ENCODE measurements at regions not wholly inside any gene's neighbourhood (a gene's known extent, or its start where the extent isn't known, plus 50 kb on each side); places are given as distances from the start of the nearest gene placed in this dataset.

GRCh38 chr11:97428247-97428790 lies 1038.5 kb downstream of the JRKL start:
- no peak overlapping the region for H3K4me2 ChIP-seq (ENCODE audit: control insufficient read depth, insufficient read depth)
- no peaks in the 10 kb centered on the region for H3K79me2 ChIP-seq (ENCODE audit: control insufficient read depth, insufficient read depth, low read length)
- no peaks in the 10 kb centered on the region for H4K20me1 ChIP-seq (ENCODE audit: control insufficient read depth, insufficient read depth)
- SMC1A ChIA-PET (ENCODE audit: uncharacterized antibody, unreplicated experiment): interaction anchor here (0.6 kb wide), 1 partner anchor 597 kb away, joined by 4 read pairs; no protein-coding TSS in a partner anchor
- intact Hi-C loops (cut with micrococcal nuclease; ENCODE audit: unreplicated experiment) (no loop called here), in situ Hi-C loops (cut with MboI) (no loop called here)
- H3K27ac ChIP-seq (ENCODE audit: control insufficient read depth, insufficient read depth): no peak overlapping the region
- BruUV-seq (replicated peaks): no TSS peak
- no peak overlapping the region for H3K4me3 ChIP-seq
- CTCF ChIA-PET: interaction anchor here (1.3 kb wide), 1 partner anchor 22 kb away, joined by 3 read pairs; no protein-coding TSS in a partner anchor
- POLR2A ChIA-PET: no interaction called here
- RAD21 ChIA-PET (ENCODE audit: unreplicated experiment): no interaction called here
- H3K36me3 ChIP-seq (ENCODE audit: control insufficient read depth in 2 of 2, insufficient read depth in 2 of 2, low read length in 1 of 2): no peaks in the 10 kb centered on the region
- FAIRE-seq (no peak), ATAC-seq (no peak), DNase-seq (ENCODE audit: low read depth, low spot score) (no peak)
- no peaks in the 10 kb centered on the region for H3K27me3 ChIP-seq (replicated peaks in 1 of 2; ENCODE audit: control insufficient read depth in 2 of 2, insufficient read depth in 2 of 2, low read length in 1 of 2)
- 27% methylated on average over 2 of the region's 2 CpGs for WGBS (ENCODE audit: insufficient coverage, insufficient replicate concordance, low lambda C conversion rate, missing lambda C conversion rate)
- H3K9ac ChIP-seq (ENCODE audit: control insufficient read depth, insufficient read depth, low read length): no peak overlapping the region
- TF ChIP-seq BACH1 (IDR thresholded peaks at IDR 0.05; ENCODE audit: borderline replicate concordance) (no peak), MXI1 (IDR thresholded peaks at IDR 0.05; ENCODE audit: low read depth, low read length) (no peak)
- H2AFZ ChIP-seq (ENCODE audit: control insufficient read depth, low read depth, low read length): no peak overlapping the region
- no peaks in the 10 kb centered on the region for H3K4me1 ChIP-seq (ENCODE audit: control insufficient read depth, insufficient read depth, low read length)
- no peaks in the 10 kb centered on the region for H3K9me3 ChIP-seq (replicated peaks; ENCODE audit: control insufficient read depth, insufficient read depth, low read length)

- BruUV-seq (replicated peaks): no TSS peak
- CTCF ChIA-PET: no interaction called here
- POLR2A ChIA-PET: no interaction called here
- no peak overlapping the region for H3K9ac ChIP-seq (ENCODE audit: control insufficient read depth, insufficient read depth, low read length)
- in situ Hi-C loops (cut with MboI): no loop called here
- no peak for DNase-seq (ENCODE audit: low read depth, low spot score)
- no peaks in the 10 kb centered on the region for H4K20me1 ChIP-seq (ENCODE audit: control insufficient read depth, insufficient read depth)
- WGBS (ENCODE audit: insufficient coverage, insufficient replicate concordance, low lambda C conversion rate, missing lambda C conversion rate): 0% methylated on average over 3 of the region's 3 CpGs
- SMC1A ChIA-PET (ENCODE audit: uncharacterized antibody, unreplicated experiment): no interaction called here
- RAD21 ChIA-PET (ENCODE audit: unreplicated experiment): no interaction called here
- H2AFZ ChIP-seq (ENCODE audit: control insufficient read depth, low read depth, low read length): no peak overlapping the region
- no peak for TF ChIP-seq CBX5 (IDR thresholded peaks at IDR 0.05; ENCODE audit: low read depth)
- no peak for TF ChIP-seq NFYA (IDR thresholded peaks at IDR 0.05; ENCODE audit: borderline replicate concordance, low read depth, low read length)
- no peak for TF ChIP-seq BCL11A (IDR thresholded peaks at IDR 0.05; ENCODE audit: low read depth, low read length)
- TF ChIP-seq TBL1XR1 (IDR thresholded peaks at IDR 0.05; ENCODE audit: low read depth, low read length): no peak
- TF ChIP-seq NR2C1 (IDR thresholded peaks at IDR 0.05): no peak
- TF ChIP-seq CBX3 (IDR thresholded peaks at IDR 0.05; ENCODE audit: borderline replicate concordance, low read depth): no peak
- TF ChIP-seq IKZF1 (conservative IDR thresholded peaks at IDR 0.05): no peak
- TF ChIP-seq BRCA1 (IDR thresholded peaks at IDR 0.05; ENCODE audit: low read depth, low read length): no peak
- no peak for TF ChIP-seq MEF2A (IDR thresholded peaks at IDR 0.05; ENCODE audit: insufficient read depth, low read depth, low read length)
- TF ChIP-seq NFXL1 (IDR thresholded peaks at IDR 0.05; ENCODE audit: borderline replicate concordance): no peak
- no peak for TF ChIP-seq STAT1 (conservative IDR thresholded peaks at IDR 0.05)
- TF ChIP-seq YBX1 (IDR thresholded peaks at IDR 0.05): no peak
- no peaks in the 10 kb centered on the region for H3K9me3 ChIP-seq (replicated peaks; ENCODE audit: control insufficient read depth, insufficient read depth, low read length)
- H3K4me1 ChIP-seq (ENCODE audit: control insufficient read depth, insufficient read depth, low read length): no peaks in the 10 kb centered on the region
- H3K79me2 ChIP-seq (ENCODE audit: control insufficient read depth, insufficient read depth, low read length): no peaks in the 10 kb centered on the region
- no peak for FAIRE-seq
- H3K27me3 ChIP-seq (replicated peaks in 1 of 2; ENCODE audit: control insufficient read depth in 2 of 2, insufficient read depth in 2 of 2, low read length in 1 of 2): no peaks in the 10 kb centered on the region
- no peak overlapping the region for H3K4me2 ChIP-seq (ENCODE audit: control insufficient read depth, insufficient read depth)
- intact Hi-C loops (cut with micrococcal nuclease; ENCODE audit: unreplicated experiment): no loop called here
- no peak overlapping the region for H3K4me3 ChIP-seq
- no peaks in the 10 kb centered on the region for H3K36me3 ChIP-seq (ENCODE audit: control insufficient read depth in 2 of 2, insufficient read depth in 2 of 2, low read length in 1 of 2)
- no peak for ATAC-seq
- no peak overlapping the region for H3K27ac ChIP-seq (ENCODE audit: control insufficient read depth, insufficient read depth)
These were observed 1041.1 kb downstream of the JRKL start for GRCh38 chr11:97430877-97431276.

All from GM12878 (cell line).